ENCODE measurements at regions not wholly inside any gene's neighbourhood (a gene's known extent, or its start where the extent isn't known, plus 50 kb on each side); places are given as distances from the start of the nearest gene placed in this dataset.
"Not testable (repeated sequence)": the region's sequence is repeated elsewhere in the genome, so short reads cannot be mapped to it uniquely, and the experiment has no call there.

GRCh38 chr4:125187226-125188176, 127.3 kb upstream of the FAT4 start:
- DNase-seq (ENCODE audit: low read depth): peak; percentile 94
- H3K4me3 ChIP-seq (ENCODE audit: low read length): no peak overlapping the region
- no peak for TF ChIP-seq CTCF (IDR thresholded peaks at IDR 0.05; ENCODE audit: insufficient read depth, low read depth, low read length, missing control alignments)

GRCh38 chr4:125184116-125184515, 130.6 kb upstream of the FAT4 start:
- no peak overlapping the region for H3K4me3 ChIP-seq (ENCODE audit: low read length)
- peak; percentile 23 for DNase-seq (ENCODE audit: low read depth)
- TF ChIP-seq CTCF (IDR thresholded peaks at IDR 0.05; ENCODE audit: insufficient read depth, low read depth, low read length, missing control alignments): no peak

GRCh38 chr4:125181804-125182203, 133.0 kb upstream of the FAT4 start:
- no peak for DNase-seq (ENCODE audit: low read depth)
- TF ChIP-seq CTCF (IDR thresholded peaks at IDR 0.05; ENCODE audit: insufficient read depth, low read depth, low read length, missing control alignments): no peak
- no peak overlapping the region for H3K4me3 ChIP-seq (ENCODE audit: low read length)

GRCh38 chr4:125179727-125180126, 135.0 kb upstream of the FAT4 start:
- no peak for TF ChIP-seq CTCF (IDR thresholded peaks at IDR 0.05; ENCODE audit: insufficient read depth, low read depth, low read length, missing control alignments)
- DNase-seq (ENCODE audit: low read depth): no peak
- no peak overlapping the region for H3K4me3 ChIP-seq (ENCODE audit: low read length)

GRCh38 chr4:125169192-125169591, 145.6 kb upstream of the FAT4 start:
- DNase-seq (ENCODE audit: low read depth): peak; percentile 61
- no peak for TF ChIP-seq CTCF (IDR thresholded peaks at IDR 0.05; ENCODE audit: insufficient read depth, low read depth, low read length, missing control alignments)
- no peak overlapping the region for H3K4me3 ChIP-seq (ENCODE audit: low read length)

GRCh38 chr4:125168531-125168930, 146.2 kb upstream of the FAT4 start:
- DNase-seq (ENCODE audit: low read depth): peak; percentile 8
- TF ChIP-seq CTCF (IDR thresholded peaks at IDR 0.05; ENCODE audit: insufficient read depth, low read depth, low read length, missing control alignments): no peak
- H3K4me3 ChIP-seq (ENCODE audit: low read length): no peak overlapping the region

- not testable (repeated sequence) for H3K4me3 ChIP-seq (ENCODE audit: low read length); DNase-seq (ENCODE audit: low read depth)
Measured at GRCh38 chr4:125166012-125166411, 148.7 kb upstream of the FAT4 start.
